ENCODE measurements at regions not wholly inside any gene's neighbourhood (a gene's known extent, or its start where the extent isn't known, plus 50 kb on each side); places are given as distances from the start of the nearest gene placed in this dataset.
"Not testable (repeated sequence)": the region's sequence is repeated elsewhere in the genome, so short reads cannot be mapped to it uniquely, and the experiment has no call there.

GRCh38 chr12:8386661-8387060 lies 69.1 kb upstream of the CLEC6A start:
- not testable (repeated sequence) for TF ChIP-seq EZH2 (IDR thresholded peaks at IDR 0.05; ENCODE audit: insufficient read depth, poor library complexity, severe bottlenecking); EZH2phosphoT487 (IDR thresholded peaks at IDR 0.05; ENCODE audit: insufficient read depth, low read depth)

All from GM23248 (cell line).